OCI-LY7 (cell line): ENCODE measurements at regions not wholly inside any gene's neighbourhood (a gene's known extent, or its start where the extent isn't known, plus 50 kb on each side); places are given as distances from the start of the nearest gene placed in this dataset.

Source experiments
- CTCF ChIP-seq: fragments of 200-600 bp; sonication (generic); conservative IDR thresholded peaks from 2 replicates; pipeline ENCODE4 v1.5.1; 2014; ENCODE audit warnings: mild to moderate bottlenecking, antibody characterized with exemption, low read length, moderate library complexity, mixed read lengths
- EZH2phosphoT487 ChIP-seq: fragments of 200-600 bp; sonication (generic); IDR thresholded peaks from 2 replicates; pipeline ENCODE4 v1.6.1; 2018; ENCODE audit warnings: low read depth, borderline replicate concordance, mild to moderate bottlenecking, mixed run types, antibody characterized with exemption, low read length, moderate library complexity, mixed read lengths

DNA sequence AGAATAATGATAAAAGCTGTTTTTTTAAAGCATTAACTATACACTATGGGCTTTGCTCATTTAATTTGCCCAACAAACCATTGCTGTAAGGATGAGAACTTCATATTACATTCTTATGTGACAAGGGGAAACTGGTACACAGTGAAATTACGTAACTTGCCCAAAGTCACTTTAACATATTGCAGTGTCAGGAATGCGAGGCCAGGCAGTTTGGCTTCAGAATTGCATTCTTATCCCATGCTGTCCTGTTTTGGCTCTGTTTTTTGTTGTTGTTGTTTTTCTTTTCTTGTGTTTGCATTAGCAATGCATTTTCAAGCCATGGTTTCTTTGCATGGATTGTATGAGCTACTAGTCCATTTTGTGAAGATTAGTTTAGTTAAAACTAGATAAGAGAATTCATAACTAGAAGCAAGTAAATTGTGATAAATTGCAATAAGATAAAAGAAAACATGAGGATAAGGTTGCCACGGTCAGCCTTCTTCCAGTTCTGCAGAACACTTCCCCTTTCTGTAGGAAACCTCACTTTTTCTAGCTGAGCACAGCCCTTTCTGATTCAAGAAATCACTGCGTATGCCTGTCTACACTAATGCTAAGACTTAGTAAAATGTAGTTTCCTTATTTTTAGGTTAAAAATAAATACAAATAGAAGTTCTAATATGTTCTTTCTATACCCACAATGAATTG is 221.3 kb upstream of the KCNJ16 start:
- TF ChIP-seq CTCF: no peak
- TF ChIP-seq EZH2phosphoT487: no peak
